ENCODE measurements at regions not wholly inside any gene's neighbourhood (a gene's known extent, or its start where the extent isn't known, plus 50 kb on each side); places are given as distances from the start of the nearest gene placed in this dataset.
A peak's percentile ranks its signal among the peaks of the same experiment; 100 is the strongest.

- POLR2A ChIA-PET = no interaction called here
Observed at GRCh38 chrX:63930140-63930539, 145.1 kb upstream of the ARHGEF9 start.

GRCh38 chrX:63929608-63930007 lies 144.6 kb upstream of the ARHGEF9 start:
- POLR2A ChIA-PET = no interaction called here

More at GRCh38 chrX:63930140-63930539, 145.1 kb upstream of the ARHGEF9 start:
- Histone ChIP-seq H3K27ac (no peak overlapping the region), H3K4me2 (no peak overlapping the region), H3K4me3 (no peak overlapping the region), H3K4me1 (no peaks in the 10 kb centered on the region), H3K9me3 (no peaks in the 10 kb centered on the region)
- TF ChIP-seq RAD21 (conservative IDR thresholded peaks at IDR 0.05 in 1 of 2, IDR thresholded peaks at IDR 0.05 in 1 of 2) = peak; percentile 37 to 58; a peak in 4 of 5 replicates
- TF ChIP-seq SMC3 (IDR thresholded peaks at IDR 0.05) = peak; percentile 27; the same call in 1 of the 3 replicates
- peak; percentile 22; the same call in 2 of the 3 replicates for TF ChIP-seq CTCF (IDR thresholded peaks at IDR 0.05)
- TF ChIP-seq BCL3 (IDR thresholded peaks at IDR 0.05) = no peak
- no peak for TF ChIP-seq SREBF2 (IDR thresholded peaks at IDR 0.05)
- TF ChIP-seq MAX (IDR thresholded peaks at IDR 0.05) = no peak
- TF ChIP-seq NR3C1 (IDR thresholded peaks at IDR 0.05) = no peak
- ATAC-seq = peak in 1 of 2 experiments; percentile 75; a peak in 3 of 6 replicates
- CTCF ChIA-PET = interaction anchor here (0.6 to 1.2 kb wide), 4 partner anchors 11 to 1991 kb away, joined by 3 to 5 read pairs (median 4); no protein-coding TSS in a partner anchor
- DNase-seq (ENCODE audit: low read depth in 1 of 2, low spot score in 1 of 2) = peak in 1 of 2 experiments; percentile 20
- no peak for FAIRE-seq
- 22% methylated on average over 4 of the region's 4 CpGs for WGBS (ENCODE audit: missing lambda C conversion rate)

GRCh38 chrX:63927848-63928247 lies 142.8 kb upstream of the ARHGEF9 start:
- TF ChIP-seq POLR2A (IDR thresholded peaks at IDR 0.05; ENCODE audit: low read length) (no peak), HMGXB4 (CRISPR knock-in tag; IDR thresholded peaks at IDR 0.05; ENCODE audit: borderline replicate concordance) (no peak), ZSCAN20 (CRISPR knock-in tag; IDR thresholded peaks at IDR 0.05) (no peak), ESRRA (IDR thresholded peaks at IDR 0.05; ENCODE audit: borderline replicate concordance, low read length) (no peak), EHMT2 (IDR thresholded peaks at IDR 0.05; ENCODE audit: low read depth) (no peak), USF2 (IDR thresholded peaks at IDR 0.05) (no peak), E2F6 (IDR thresholded peaks at IDR 0.05; ENCODE audit: borderline replicate concordance, low read depth) (no peak), TFCP2L1 (CRISPR knock-in tag; IDR thresholded peaks at IDR 0.05) (no peak), MAX (IDR thresholded peaks at IDR 0.05) (no peak), ZFP36 (IDR thresholded peaks at IDR 0.05; ENCODE audit: borderline replicate concordance, partially characterized antibody) (no peak), HOXB13 (CRISPR knock-in tag; IDR thresholded peaks at IDR 0.05; ENCODE audit: low read depth) (no peak)
- no peak for DNase-seq (ENCODE audit: low read depth in 1 of 2, low spot score in 1 of 2)
- Histone ChIP-seq H3K4me1 (no peaks in the 10 kb centered on the region), H3K4me3 (no peak overlapping the region), H3K27ac (no peak overlapping the region), H3K4me2 (no peak overlapping the region), H3K9me3 (no peaks in the 10 kb centered on the region)
- POLR2A ChIA-PET = no interaction called here
- ATAC-seq = no peak
- CTCF ChIA-PET = no interaction called here
- no peak for FAIRE-seq
- 0% methylated on average over 1 of the region's 2 CpGs for WGBS (ENCODE audit: missing lambda C conversion rate)

More at GRCh38 chrX:63929608-63930007, 144.6 kb upstream of the ARHGEF9 start:
- CTCF ChIA-PET = interaction anchor here (0.9 to 1.2 kb wide), 2 partner anchors 10 to 12 kb away, joined by 3 to 4 read pairs; no protein-coding TSS in a partner anchor
- WGBS (ENCODE audit: missing lambda C conversion rate) = 13% methylated on average over 4 of the region's 4 CpGs
- Histone ChIP-seq H3K9me3 (no peaks in the 10 kb centered on the region), H3K4me2 (no peak overlapping the region), H3K27ac (no peak overlapping the region), H3K4me3 (no peak overlapping the region), H3K4me1 (no peaks in the 10 kb centered on the region)
- DNase-seq (ENCODE audit: low read depth in 1 of 2, low spot score in 1 of 2) (no peak), ATAC-seq (no peak), FAIRE-seq (no peak)
- TF ChIP-seq CTCF (IDR thresholded peaks at IDR 0.05) = no peak
- no peak for TF ChIP-seq POLR2A (IDR thresholded peaks at IDR 0.05; ENCODE audit: low read length)
- no peak for TF ChIP-seq KDM5A (IDR thresholded peaks at IDR 0.05)
- TF ChIP-seq HOXA7 (CRISPR knock-in tag; IDR thresholded peaks at IDR 0.05) = no peak
- TF ChIP-seq EHMT2 (IDR thresholded peaks at IDR 0.05; ENCODE audit: low read depth) = no peak
- TF ChIP-seq NR3C1 (IDR thresholded peaks at IDR 0.05) = no peak
- no peak for TF ChIP-seq HOXB5 (CRISPR knock-in tag; IDR thresholded peaks at IDR 0.05)
